Stimulated activated CD8-positive, alpha-beta memory T cell treated with anti-CD3 and anti-CD28 coated beads, Interleukin-4, amount 100 ng/mL, for 24 hours (primary cell): ENCODE measurements at regions not wholly inside any gene's neighbourhood (a gene's known extent, or its start where the extent isn't known, plus 50 kb on each side); places are given as distances from the start of the nearest gene placed in this dataset.

Source experiments
- DNase-seq: peaks from one replicate; pipeline ENCODE4 v3.0.0-alpha.2; 2020; ENCODE audit warnings: low read depth

- DNase-seq: no peak
These were observed 277.2 kb upstream of the CCL2 start for GRCh38 chr17:33977729-33978514.

GRCh38 chr17:33978889-33979288 lies 276.2 kb upstream of the CCL2 start:
- DNase-seq: no peak

- no peak for DNase-seq
These were observed 274.9 kb upstream of the CCL2 start for GRCh38 chr17:33980193-33980592.

GRCh38 chr17:33981711-33982601 lies 273.1 kb upstream of the CCL2 start:
- no peak for DNase-seq

GRCh38 chr17:33982909-33983308 lies 272.2 kb upstream of the CCL2 start:
- DNase-seq: no peak

- no peak for DNase-seq
These were observed 271.1 kb upstream of the CCL2 start for GRCh38 chr17:33983824-33984574.

- no peak for DNase-seq
These were observed 269.0 kb upstream of the CCL2 start for GRCh38 chr17:33986088-33986487.

GRCh38 chr17:33986566-33986965 lies 268.5 kb upstream of the CCL2 start:
- DNase-seq: no peak

GRCh38 chr17:33987162-33987561 lies 267.9 kb upstream of the CCL2 start:
- no peak for DNase-seq

- no peak for DNase-seq
These were observed 265.5 kb upstream of the CCL2 start for GRCh38 chr17:33989361-33990148.

- no peak for DNase-seq
These were observed 264.0 kb upstream of the CCL2 start for GRCh38 chr17:33990943-33991706.

GRCh38 chr17:33992113-33992512 lies 263.0 kb upstream of the CCL2 start:
- DNase-seq: no peak

GRCh38 chr17:34000639-34001038 lies 254.4 kb upstream of the CCL2 start:
- DNase-seq: no peak

- no peak for DNase-seq
These were observed 253.8 kb upstream of the CCL2 start for GRCh38 chr17:34001246-34001645.

GRCh38 chr17:34006126-34006525 lies 249.0 kb upstream of the CCL2 start:
- DNase-seq: no peak

GRCh38 chr17:34008125-34008524 lies 247.0 kb upstream of the CCL2 start:
- DNase-seq: no peak

GRCh38 chr17:34009912-34010311 lies 245.2 kb upstream of the CCL2 start:
- no peak for DNase-seq

- DNase-seq: no peak
These were observed 244.6 kb upstream of the CCL2 start for GRCh38 chr17:34010534-34010933.

GRCh38 chr17:34011599-34011998 lies 243.5 kb upstream of the CCL2 start:
- DNase-seq: no peak

- DNase-seq: no peak
These were observed 242.2 kb upstream of the CCL2 start for GRCh38 chr17:34012709-34013375.
